HepG2 (cell line): ENCODE measurements at regions not wholly inside any gene's neighbourhood (a gene's known extent, or its start where the extent isn't known, plus 50 kb on each side); places are given as distances from the start of the nearest gene placed in this dataset.

Experiments
- CENPT ChIP-seq: sonication (generic); formaldehyde crosslinking; IDR thresholded peaks from 2 replicates; pipeline ENCODE4 v1.8.0; 2022; ENCODE audit warnings: low read depth, mild to moderate bottlenecking, moderate library complexity, missing genetic modification reagents
- HCFC1 ChIP-seq: fragments of 150-350 bp; IDR thresholded peaks from 2 replicates; pipeline ENCODE4 v1.6.1; 2014; ENCODE audit warnings: low read depth, low read length
- NFATC3 ChIP-seq: sonication (generic); formaldehyde crosslinking; IDR thresholded peaks from 2 replicates; pipeline ENCODE4 v1.5.1; 2020; ENCODE audit warnings: mild to moderate bottlenecking, missing genetic modification reagents
- NFE2L2 ChIP-seq: fragments of 150-350 bp; IDR thresholded peaks from 2 replicates; pipeline ENCODE4 v1.6.1; 2014; ENCODE audit warnings: low read length
- SP2 ChIP-seq: sonication (generic); formaldehyde crosslinking; IDR thresholded peaks from 2 replicates; pipeline ENCODE4 v1.5.1; 2020; ENCODE audit warnings: mild to moderate bottlenecking, missing genetic modification reagents
- TAF1 ChIP-seq: sonication (generic); formaldehyde crosslinking; IDR thresholded peaks from 2 replicates; pipeline ENCODE4 v1.4.0; 2020; ENCODE audit warnings: missing genetic modification reagents
- TCF12 ChIP-seq, 2 experiments: fragments of 450-650 bp in 1 of 2; sonication (generic) in 1 of 2; formaldehyde crosslinking in 1 of 2; IDR thresholded peaks; 2 replicates each; pipeline versions ENCODE4 v1.6.1 to v1.8.0; 2017 to 2022; ENCODE audit warnings: antibody characterized with exemption in 1 of 2, mild to moderate bottlenecking in 1 of 2, missing genetic modification reagents in 1 of 2, moderate library complexity in 1 of 2
- ZBTB21 ChIP-seq: sonication (generic); formaldehyde crosslinking; IDR thresholded peaks from 2 replicates; pipeline ENCODE4 v1.4.0; 2020; ENCODE audit warnings: missing genetic modification reagents
- ZFP41 ChIP-seq: sonication (generic); formaldehyde crosslinking; IDR thresholded peaks from 2 replicates; pipeline ENCODE4 v1.4.0; 2020; ENCODE audit warnings: mild to moderate bottlenecking, missing genetic modification reagents, borderline replicate concordance
- TF ChIP-seq, protein P1 (sequence below): sonication (generic); formaldehyde crosslinking; IDR thresholded peaks from 2 replicates; pipeline ENCODE4 v1.8.0; 2022; ENCODE audit warnings: mild to moderate bottlenecking, missing genetic modification reagents, borderline replicate concordance
- TF ChIP-seq, protein P2 (sequence below): sonication (generic); formaldehyde crosslinking; IDR thresholded peaks from 2 replicates; pipeline ENCODE4 v1.4.0; 2020; ENCODE audit warnings: missing genetic modification reagents

DNA sequence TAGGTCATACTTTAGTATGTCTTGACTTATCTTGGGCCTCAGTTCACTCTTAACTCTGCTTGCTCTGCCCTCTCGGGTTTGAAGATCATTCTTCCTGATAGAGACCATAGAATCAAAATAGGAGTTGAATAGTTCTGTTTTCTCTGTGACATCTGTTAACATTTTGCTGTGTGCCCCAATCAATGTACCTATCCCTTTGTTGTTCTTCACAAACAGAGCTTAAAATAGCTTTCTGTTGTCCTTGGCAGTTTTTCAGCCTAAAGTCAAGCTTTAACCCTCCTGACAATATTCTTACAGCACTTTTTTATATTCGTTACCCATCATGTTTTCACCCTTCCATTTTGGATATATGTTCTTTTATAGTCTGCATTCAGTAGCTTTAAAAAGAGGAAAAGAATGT, 724.5 kb upstream of the FANCL start:
- TF ChIP-seq TCF12 (IDR thresholded peaks at IDR 0.05) (no peak), TCF12 (CRISPR knock-in tag; IDR thresholded peaks at IDR 0.05) (no peak), TAF1 (CRISPR knock-in tag) (no peak), HCFC1 (no peak), CENPT (CRISPR knock-in tag) (no peak), ZBTB21 (CRISPR knock-in tag) (no peak), NFATC3 (CRISPR knock-in tag) (no peak), SP2 (CRISPR knock-in tag) (no peak), NFE2L2 (no peak), ZFP41 (CRISPR knock-in tag) (no peak)
- TF ChIP-seq, protein P1, sequence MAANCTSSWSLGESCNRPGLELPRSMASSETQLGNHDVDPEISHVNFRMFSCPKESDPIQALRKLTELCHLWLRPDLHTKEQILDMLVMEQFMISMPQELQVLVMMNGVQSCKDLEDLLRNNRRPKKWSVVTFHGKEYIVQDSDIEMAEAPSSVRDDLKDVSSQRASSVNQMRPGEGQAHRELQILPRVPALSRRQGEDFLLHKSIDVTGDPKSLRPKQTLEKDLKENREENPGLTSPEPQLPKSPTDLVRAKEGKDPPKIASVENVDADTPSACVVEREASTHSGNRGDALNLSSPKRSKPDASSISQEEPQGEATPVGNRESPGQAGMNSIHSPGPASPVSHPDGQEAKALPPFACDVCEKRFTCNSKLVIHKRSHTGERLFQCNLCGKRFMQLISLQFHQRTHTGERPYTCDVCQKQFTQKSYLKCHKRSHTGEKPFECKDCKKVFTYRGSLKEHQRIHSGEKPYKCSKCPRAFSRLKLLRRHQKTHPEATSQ (CRISPR knock-in tag): no peak
- TF ChIP-seq, protein P2, sequence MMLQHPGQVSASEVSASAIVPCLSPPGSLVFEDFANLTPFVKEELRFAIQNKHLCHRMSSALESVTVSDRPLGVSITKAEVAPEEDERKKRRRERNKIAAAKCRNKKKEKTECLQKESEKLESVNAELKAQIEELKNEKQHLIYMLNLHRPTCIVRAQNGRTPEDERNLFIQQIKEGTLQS (CRISPR knock-in tag): no peak
